Esophagus squamous epithelium (tissue), 4 donors: ENCODE measurements at regions not wholly inside any gene's neighbourhood (a gene's known extent, or its start where the extent isn't known, plus 50 kb on each side); places are given as distances from the start of the nearest gene placed in this dataset.

Experiments
- POLR2A ChIP-seq, 4 donors: fragments of 450-650 bp; IDR thresholded peaks; one replicate each; pipeline ENCODE4 v1.6.1; 2017; ENCODE audit warnings: antibody characterized with exemption in 4 of 4, mild to moderate bottlenecking in 4 of 4, moderate library complexity in 3 of 4
- TF ChIP-seq, protein P1 (sequence below), 6 experiments: fragments of 450-650 bp in 4 of 6; fragments of 200-600 bp in 2 of 6; sonication (generic) in 2 of 6; IDR thresholded peaks; one replicate each; pipeline ENCODE4 v1.5.1; 2016 to 2019; ENCODE audit warnings: antibody characterized with exemption in 6 of 6, mild to moderate bottlenecking in 4 of 6, moderate library complexity in 4 of 6

DNA sequence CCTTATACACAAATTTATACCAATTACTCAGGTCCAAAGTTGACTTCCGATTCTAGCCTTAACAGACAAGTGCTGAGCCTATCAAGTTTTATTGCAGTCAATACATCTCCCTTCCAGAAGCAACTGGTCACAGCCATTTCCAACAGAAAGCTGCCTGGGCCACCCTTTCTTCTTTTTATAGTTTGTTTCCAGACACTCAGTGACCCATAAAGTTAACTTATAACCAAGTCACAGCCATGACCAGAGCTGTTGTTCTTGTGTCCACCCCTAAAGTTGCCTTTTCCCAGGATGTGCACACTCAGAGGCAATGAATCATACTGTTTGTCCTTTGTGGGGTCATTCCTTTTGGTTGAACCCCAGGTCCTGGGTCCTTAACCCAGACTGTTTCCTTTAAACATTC is 89.9 kb downstream of the CD83 start:
- TF ChIP-seq, protein P1, sequence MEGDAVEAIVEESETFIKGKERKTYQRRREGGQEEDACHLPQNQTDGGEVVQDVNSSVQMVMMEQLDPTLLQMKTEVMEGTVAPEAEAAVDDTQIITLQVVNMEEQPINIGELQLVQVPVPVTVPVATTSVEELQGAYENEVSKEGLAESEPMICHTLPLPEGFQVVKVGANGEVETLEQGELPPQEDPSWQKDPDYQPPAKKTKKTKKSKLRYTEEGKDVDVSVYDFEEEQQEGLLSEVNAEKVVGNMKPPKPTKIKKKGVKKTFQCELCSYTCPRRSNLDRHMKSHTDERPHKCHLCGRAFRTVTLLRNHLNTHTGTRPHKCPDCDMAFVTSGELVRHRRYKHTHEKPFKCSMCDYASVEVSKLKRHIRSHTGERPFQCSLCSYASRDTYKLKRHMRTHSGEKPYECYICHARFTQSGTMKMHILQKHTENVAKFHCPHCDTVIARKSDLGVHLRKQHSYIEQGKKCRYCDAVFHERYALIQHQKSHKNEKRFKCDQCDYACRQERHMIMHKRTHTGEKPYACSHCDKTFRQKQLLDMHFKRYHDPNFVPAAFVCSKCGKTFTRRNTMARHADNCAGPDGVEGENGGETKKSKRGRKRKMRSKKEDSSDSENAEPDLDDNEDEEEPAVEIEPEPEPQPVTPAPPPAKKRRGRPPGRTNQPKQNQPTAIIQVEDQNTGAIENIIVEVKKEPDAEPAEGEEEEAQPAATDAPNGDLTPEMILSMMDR (IDR thresholded peaks at IDR 0.05) = no peak
- TF ChIP-seq POLR2A (IDR thresholded peaks at IDR 0.05) = no peak
